LoVo (cell line): ENCODE measurements at regions not wholly inside any gene's neighbourhood (a gene's known extent, or its start where the extent isn't known, plus 50 kb on each side); places are given as distances from the start of the nearest gene placed in this dataset.

Experiments used
- DNase-seq: peaks from one replicate; pipeline ENCODE4 v3.0.0-alpha.2; 2016; ENCODE audit warnings: low spot score

- no peak for DNase-seq
Observed at GRCh38 chr10:109480836-109481235, 442.5 kb downstream of the XPNPEP1 start.

- DNase-seq = no peak
Observed at GRCh38 chr10:109475711-109476421, 447.4 kb downstream of the XPNPEP1 start.

DNA sequence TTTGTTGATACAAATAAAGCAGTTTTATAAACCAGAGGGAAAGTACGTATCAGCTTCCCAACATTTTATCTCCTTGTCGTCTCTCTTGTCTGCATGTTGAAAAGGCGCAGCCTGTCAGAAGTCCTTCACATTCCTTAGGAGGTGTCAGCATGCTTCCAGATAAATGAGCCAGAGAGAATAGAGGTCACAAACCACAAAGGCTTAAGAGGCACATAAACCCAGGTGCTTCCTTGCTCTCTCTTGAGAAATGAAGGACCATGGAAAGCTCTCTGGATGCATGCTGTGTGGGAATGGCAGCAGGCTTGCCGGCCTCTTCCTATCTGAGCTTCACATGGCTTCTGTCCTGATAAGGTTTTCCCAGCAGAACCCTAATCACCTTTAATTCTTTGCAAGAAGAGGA lies 448.5 kb downstream of the XPNPEP1 start:
- DNase-seq = no peak

DNA sequence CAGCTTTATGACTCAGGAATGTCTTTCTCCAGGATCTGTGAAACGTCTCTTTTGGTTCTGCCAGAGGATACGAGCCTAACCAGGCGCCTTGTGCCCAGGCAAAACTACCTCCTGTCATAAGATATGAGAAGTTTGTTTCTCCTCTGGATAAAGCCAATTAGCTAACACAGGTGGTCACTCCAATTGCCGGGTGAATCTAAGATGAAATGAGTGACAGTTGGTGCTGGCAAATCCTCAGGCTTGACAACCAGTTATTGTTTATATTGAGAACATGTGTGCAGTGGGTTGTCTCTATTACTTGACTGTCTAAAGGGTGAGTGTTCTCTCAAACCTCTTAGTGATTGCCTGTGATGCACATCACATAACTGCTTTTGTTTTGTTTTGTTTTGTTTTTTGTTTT lies 449.1 kb downstream of the XPNPEP1 start:
- DNase-seq = no peak

GRCh38 chr10:109467551-109467950 lies 455.8 kb downstream of the XPNPEP1 start:
- DNase-seq = no peak

GRCh38 chr10:109464949-109465348 lies 458.4 kb downstream of the XPNPEP1 start:
- DNase-seq = no peak

GRCh38 chr10:109457302-109457638 lies 466.0 kb downstream of the XPNPEP1 start:
- DNase-seq = no peak

DNA sequence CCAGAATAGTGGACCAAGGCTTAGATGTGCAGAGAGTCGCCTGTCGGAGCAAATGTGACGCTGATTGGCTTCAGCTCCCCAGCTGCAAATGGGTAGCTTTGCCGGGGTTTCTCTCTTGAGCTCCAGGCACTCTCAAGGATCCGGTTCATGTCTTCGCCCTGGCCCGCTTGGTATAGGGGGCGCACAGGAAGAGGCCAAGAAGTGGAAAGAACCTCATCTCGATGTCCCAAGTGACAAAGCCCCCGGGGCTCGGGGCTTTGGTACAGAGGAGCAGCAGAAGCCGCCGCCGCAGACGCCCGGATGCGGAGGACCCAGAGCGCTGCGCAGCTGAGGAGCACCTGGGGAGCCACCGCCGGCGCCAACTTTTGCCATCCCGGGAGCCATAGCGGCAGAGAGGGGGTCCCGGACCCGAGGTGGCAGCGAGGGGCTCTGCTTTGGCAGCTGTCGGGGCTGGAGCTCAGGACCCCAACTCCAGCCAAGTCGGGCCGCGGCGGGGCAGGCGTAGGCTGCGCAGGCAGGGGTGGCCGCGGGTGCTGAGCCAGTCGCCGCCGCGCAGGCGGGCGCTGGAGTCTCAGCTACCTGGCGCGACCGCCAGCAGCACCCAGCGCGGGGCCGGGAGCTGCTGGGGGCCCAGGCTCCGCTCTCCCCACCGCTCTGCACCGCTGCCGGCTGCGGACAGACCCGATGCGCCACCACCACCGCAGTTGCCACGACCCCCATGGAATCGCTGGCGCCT lies 466.6 kb downstream of the XPNPEP1 start:
- no peak for DNase-seq

GRCh38 chr10:109454691-109455090 lies 468.6 kb downstream of the XPNPEP1 start:
- no peak for DNase-seq

GRCh38 chr10:109451879-109452278 lies 471.4 kb downstream of the XPNPEP1 start:
- no peak for DNase-seq

GRCh38 chr10:109450702-109451101 lies 472.6 kb downstream of the XPNPEP1 start:
- no peak for DNase-seq

DNA sequence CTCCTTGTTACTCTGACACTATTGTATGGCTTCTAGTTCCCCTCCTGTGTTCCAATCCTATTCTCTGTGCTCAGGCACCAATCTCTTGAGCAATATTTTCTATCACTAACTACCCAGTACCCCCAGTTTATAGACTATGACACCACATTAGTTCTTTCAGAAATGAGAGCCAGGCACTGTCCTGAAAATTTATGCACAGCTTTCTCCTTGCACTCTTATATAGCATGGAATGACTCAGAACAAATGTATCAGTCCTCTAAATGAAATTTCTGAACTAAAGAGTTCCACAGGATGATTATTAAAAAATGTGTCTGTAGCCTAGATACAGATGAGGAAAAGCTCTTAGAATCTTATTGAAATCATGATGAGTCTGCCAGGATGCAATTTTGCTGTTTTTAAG lies 489.9 kb downstream of the XPNPEP1 start:
- no peak for DNase-seq

DNA sequence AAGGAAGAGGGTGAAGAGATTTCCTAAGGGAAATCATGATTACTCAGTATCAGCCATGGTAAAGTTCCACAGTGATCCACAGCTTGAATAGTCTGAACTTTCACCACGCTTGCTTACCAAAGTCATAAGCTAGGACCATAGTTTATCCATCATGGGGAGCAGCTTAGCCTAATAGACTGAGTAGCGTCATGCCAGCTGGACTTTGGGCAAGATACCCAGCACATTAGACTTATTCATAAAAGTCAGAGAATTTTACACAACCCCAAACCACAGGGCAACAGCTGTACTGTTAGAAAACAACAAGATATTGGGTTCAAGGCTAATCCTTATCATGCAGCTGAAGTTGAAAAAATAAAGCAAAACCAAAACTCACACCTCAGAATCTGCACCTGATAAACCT lies 491.0 kb downstream of the XPNPEP1 start:
- DNase-seq = no peak

DNA sequence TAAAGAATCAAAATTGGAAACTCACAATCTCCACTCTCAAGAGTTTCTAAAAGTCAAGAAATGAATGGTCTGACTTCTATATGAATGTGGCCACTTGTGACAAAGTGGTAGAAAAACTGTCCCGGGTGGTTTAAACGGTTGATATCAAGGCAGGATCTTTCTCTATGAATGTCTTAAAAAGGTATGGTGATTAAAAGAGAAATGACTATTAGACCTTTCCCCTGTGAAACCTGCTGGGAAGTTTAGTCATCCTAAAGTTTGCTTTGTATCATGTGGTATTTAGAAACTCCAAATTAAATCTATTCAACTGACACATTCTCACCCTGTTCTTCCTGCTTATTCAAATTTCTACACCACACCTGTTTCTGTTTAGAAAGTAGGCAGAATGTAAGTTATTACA lies 492.5 kb downstream of the XPNPEP1 start:
- DNase-seq = no peak

DNA sequence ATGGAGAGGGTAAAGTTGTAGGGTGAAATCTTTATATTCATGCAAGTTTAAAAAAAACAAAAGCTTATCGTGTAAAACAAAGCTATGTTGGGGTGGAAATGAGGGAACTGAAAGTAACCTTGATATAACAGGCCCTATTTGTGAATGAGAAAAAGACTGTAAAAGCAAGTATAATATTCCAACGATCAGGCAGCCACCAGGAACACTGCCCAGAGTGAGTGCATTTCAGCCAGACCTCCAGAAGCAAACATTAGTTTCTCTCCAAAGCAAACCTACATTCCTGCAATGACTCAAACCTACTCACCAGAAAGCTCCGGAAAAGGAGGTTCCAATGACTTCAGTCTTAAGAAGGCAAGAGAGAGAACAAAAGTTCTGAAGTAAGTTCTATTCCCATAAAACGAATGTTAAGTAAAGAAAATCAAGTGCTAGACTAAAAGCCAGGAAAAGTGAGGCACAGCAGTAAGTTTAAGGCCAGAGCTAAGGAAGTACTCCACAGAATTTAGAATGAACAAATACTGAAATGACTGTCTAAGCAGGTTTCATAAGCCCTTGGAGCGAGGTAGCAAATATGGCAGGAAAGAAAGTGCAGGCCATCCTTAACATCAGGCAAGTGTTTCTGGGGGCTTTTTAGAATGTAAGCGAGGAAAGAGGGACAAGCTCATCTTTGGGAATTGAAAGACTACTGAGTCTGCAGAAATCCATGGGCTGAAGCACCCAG lies 493.1 kb downstream of the XPNPEP1 start:
- DNase-seq = no peak

- DNase-seq = no peak
Observed at GRCh38 chr10:109428775-109429491, 494.4 kb downstream of the XPNPEP1 start.

- no peak for DNase-seq
Observed at GRCh38 chr10:109427411-109427810, 495.9 kb downstream of the XPNPEP1 start.

GRCh38 chr10:109426987-109427386 lies 496.3 kb downstream of the XPNPEP1 start:
- no peak for DNase-seq

- DNase-seq = no peak
Observed at GRCh38 chr10:109418795-109419194, 504.5 kb downstream of the XPNPEP1 start.

DNA sequence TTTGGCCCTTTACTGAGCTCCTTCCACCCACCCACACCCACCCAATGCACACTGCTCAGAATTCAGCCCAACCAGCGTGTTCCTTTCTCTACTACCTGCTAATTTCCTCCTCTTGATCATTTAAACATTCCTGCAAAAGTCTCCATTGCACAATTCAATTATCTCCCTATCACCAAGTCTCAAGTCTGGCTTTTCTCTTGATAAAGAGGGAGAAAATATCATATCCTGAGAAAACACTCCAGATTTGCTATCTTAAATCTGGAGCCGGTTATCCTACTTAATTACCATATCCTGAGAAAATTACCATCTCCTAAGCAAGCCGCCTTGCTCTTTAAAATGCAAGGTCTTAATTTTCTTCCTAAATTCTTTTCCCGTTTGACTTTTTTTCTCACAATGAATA lies 505.5 kb downstream of the XPNPEP1 start:
- DNase-seq = no peak

- no peak for DNase-seq
Observed at GRCh38 chr10:109412353-109412752, 511.0 kb downstream of the XPNPEP1 start.

- DNase-seq = peak; percentile 2
Observed at GRCh38 chr10:109411917-109412316, 511.4 kb downstream of the XPNPEP1 start.

- no peak for DNase-seq
Observed at GRCh38 chr10:109405338-109405737, 518.0 kb downstream of the XPNPEP1 start.
